Inflammatory macrophage treated with lipopolysaccharide for 4 hours (primary cell): ENCODE measurements at regions not wholly inside any gene's neighbourhood (a gene's known extent, or its start where the extent isn't known, plus 50 kb on each side); places are given as distances from the start of the nearest gene placed in this dataset.

Experiments
- DNase-seq: peaks from one replicate; pipeline ENCODE4 v3.0.0-alpha.2; 2020

DNA sequence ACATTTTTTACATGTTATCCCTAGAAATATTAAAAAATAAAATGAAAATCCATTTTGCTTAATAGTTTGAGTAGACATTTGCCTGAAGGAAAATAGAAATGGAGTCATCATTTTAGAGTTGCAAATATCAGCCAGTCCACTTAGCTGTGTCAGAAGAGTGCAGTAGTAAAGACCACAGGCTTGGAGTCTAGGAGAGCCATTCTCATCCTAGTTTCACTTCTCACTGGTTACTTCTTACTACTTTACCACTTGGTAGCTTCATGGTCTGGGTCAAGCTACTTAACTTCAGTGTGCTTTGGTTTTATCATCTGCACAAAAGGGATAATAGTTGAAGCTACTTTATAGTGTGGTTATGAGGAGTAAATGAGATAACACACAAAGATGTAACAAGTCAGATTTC lies 286.5 kb upstream of the NBEA start:
- DNase-seq = no peak

GRCh38 chr13:34657716-34658115 lies 284.4 kb upstream of the NBEA start:
- DNase-seq = no peak

DNA sequence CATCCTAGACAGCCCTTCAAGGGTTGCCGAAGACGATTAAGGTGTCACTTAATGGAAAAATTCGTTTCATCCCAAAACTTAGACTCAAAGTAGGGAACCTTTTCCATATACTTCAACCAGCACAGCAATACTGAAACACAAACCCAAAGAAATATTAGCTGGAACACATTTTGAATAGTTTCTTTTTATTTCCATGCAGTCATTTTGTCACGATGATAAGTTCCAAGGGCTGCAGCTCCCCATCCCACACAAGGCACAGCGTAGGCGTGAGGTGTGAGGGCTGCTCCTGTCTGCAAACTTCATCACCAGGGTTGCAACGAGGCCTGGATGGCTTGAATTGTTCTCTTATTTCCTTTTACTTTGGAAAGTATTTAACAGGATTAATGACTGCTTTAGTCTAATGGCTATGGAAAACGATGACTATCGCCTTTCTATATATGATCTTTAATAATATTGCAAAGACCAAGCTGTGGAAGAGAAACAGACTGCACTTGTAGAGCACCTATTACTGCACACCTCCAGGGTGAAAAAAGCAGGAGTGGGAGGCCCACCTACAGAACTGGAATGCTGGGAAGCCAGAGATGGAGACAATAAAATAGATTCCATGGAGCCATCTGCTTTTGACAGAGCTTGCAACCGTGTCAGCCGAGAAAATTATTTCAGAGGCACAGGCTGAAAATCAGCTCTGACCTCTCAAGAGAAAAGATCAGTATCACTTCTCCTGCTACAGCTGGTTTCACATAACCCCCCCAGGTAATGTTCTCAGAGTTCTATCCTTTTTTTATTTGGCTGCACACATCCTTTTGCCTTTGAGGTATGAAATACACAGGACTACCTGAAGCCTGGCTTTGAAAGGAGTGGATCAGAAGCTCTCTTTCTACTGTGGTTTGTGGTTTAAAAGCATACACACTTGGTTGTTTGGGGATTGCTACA lies 274.5 kb upstream of the NBEA start:
- no peak for DNase-seq

- DNase-seq = no peak
Observed at GRCh38 chr13:34671137-34671536, 270.9 kb upstream of the NBEA start.

GRCh38 chr13:34672631-34673030 lies 269.4 kb upstream of the NBEA start:
- DNase-seq = no peak

DNA sequence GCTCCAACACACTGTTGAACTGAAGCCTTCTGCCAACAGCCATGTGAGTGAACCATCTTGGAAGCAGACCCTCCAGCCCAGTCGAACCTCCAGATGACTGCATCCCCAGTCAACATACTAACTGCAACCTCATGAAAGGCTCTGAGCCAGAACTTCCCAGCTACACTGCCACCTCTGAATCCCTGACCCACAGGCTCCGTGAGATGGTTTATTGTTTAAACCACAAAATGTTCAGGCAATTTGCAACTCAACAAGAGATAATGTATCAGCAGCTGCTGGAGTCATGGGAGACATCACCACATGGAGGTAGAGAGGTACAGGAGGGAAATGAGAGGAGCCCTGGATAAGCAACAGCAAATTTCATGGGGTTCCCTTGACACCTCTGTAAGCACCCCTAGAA lies 266.4 kb upstream of the NBEA start:
- DNase-seq = no peak

DNA sequence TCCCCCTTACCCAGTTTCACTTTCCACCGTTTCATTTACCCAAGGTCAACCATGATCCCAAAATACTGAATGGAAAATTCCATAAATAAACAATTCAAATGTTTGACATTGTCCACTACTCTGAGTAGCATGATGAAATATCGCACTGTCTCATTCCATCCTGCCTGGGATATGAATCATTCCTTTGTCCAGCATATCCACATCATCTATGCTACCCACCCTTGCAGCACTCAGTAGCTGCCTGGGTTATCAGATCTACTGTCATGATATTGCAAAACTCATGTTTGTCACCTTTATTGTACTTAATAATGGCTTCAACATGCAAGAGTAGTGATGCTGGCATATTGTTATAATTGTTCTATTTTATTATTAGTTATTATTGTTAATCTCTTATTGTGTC lies 263.9 kb upstream of the NBEA start:
- DNase-seq = no peak

DNA sequence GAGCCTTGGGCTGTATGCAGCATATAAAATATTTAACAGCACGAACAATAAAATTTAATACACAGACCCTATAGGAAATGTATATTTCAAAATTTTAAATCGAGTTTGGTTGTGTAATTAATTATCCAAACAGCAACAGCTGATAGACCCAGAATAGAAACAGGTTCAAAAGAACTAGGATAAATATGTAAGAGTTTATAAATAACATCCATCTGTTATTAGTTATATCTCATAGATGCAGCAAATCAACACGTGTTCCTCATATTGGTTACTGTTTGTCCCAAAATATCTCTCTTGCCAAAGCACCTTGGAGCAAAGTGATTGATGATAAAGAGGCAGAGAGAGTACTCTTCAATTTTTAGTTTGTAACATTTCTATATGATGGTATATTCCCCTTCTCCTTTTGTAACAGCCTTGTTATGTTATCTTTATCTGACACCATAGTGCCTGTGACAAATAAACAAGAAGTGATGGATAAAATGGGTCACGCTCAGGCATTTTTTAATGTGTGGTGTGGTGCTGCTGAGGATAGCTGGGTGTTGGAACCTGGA lies 260.6 kb upstream of the NBEA start:
- no peak for DNase-seq

- no peak for DNase-seq
Observed at GRCh38 chr13:34695063-34695462, 247.0 kb upstream of the NBEA start.

GRCh38 chr13:34696296-34696695 lies 245.8 kb upstream of the NBEA start:
- DNase-seq = no peak

GRCh38 chr13:34696741-34697140 lies 245.3 kb upstream of the NBEA start:
- DNase-seq = no peak

GRCh38 chr13:34698945-34699344 lies 243.1 kb upstream of the NBEA start:
- DNase-seq = no peak

- DNase-seq = no peak
Observed at GRCh38 chr13:34700155-34700554, 241.9 kb upstream of the NBEA start.

DNA sequence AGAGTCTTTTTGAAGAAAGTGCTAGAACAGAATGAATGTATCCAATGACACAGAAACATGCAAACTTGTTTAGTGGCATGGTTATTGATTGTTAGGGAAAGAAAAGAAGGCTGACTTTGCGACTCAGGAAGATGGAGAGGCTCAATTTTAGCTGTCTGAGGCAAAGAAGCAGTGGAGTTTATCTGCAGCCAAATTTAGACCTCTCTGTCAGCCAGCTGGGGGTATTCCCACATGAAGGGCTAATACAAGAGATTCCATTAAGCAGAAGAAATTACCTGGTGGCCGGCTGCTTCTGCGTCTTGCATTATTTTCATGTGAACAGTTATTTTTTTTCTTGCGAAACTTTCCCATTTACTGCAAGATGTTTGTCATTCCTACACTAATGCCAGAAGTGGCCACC lies 240.2 kb upstream of the NBEA start:
- DNase-seq = no peak

DNA sequence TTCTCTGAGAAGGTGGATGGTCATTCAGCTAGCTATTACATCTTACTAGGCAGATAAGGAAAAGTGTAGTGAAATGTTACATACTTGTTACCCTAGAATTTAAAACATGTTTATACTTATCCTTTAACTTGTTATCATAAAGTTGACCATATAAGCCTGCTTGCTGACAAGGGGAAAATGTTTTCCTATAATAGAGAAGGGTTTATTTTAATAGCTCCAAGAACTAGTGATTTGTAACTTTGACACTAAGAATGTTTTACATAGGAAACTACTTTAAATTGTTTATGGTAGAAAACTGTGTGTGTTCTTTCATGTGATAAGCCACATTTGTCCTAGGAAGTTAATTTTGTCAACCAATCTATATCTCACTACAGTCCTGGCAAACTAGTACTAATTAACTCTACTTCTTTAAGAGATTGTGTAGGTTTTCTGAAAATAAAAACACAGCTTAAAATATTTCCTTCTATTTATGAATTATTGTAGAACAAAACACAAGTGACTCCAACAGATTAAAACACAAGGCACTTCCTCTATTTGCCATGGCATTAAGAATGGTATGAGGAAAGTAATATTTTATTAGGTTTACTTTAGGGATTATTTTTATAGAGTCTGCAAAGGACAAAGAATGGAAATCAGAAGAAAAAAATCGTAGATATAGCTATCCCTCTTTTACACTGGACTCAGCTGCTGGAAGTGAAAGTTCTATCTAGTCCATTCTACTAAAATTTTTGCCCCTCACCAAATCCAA lies 233.3 kb upstream of the NBEA start:
- DNase-seq = no peak

- no peak for DNase-seq
Observed at GRCh38 chr13:34719060-34719875, 222.8 kb upstream of the NBEA start.

DNA sequence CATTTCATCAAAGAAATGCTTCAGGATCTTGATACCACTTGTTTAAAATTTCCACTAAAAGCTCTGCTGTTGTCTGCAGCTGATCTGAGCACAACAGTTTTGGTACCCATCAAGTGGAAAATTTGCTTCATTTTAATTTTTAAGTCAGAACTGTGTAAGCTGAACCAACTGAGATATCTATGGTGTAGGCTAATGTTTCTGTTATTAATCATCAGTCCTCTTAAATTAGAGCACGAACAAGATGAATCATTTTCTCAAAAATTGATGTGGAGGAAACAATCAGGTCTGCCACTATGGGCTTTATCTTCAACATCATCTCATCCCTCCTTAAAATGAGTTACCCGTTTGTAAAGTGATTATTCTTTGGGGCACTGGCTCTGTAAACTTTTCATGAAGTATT lies 221.5 kb upstream of the NBEA start:
- DNase-seq = no peak

GRCh38 chr13:34721631-34722595 lies 220.2 kb upstream of the NBEA start:
- DNase-seq = no peak

- DNase-seq = no peak
Observed at GRCh38 chr13:34722922-34723321, 219.1 kb upstream of the NBEA start.

GRCh38 chr13:34730961-34731360 lies 211.1 kb upstream of the NBEA start:
- DNase-seq = no peak

- no peak for DNase-seq
Observed at GRCh38 chr13:34731486-34731885, 210.6 kb upstream of the NBEA start.

- no peak for DNase-seq
Observed at GRCh38 chr13:34733721-34734120, 208.3 kb upstream of the NBEA start.
